OCI-LY1 (cell line): ENCODE measurements at regions not wholly inside any gene's neighbourhood (a gene's known extent, or its start where the extent isn't known, plus 50 kb on each side); places are given as distances from the start of the nearest gene placed in this dataset.

ENCODE experiments used
- H2AFZ ChIP-seq: fragments of 200-600 bp; sonication (generic), shearing (Covaris generic); 2 replicates; pipeline ENCODE4 v1.6.0; 2014; ENCODE audit warnings: antibody characterized with exemption, mild to moderate bottlenecking, low read length
- H3F3A ChIP-seq: fragments of 200-600 bp; sonication (generic), shearing (Covaris generic); 2 replicates; pipeline ENCODE4 v1.6.0; 2014; ENCODE audit warnings: mild to moderate bottlenecking, antibody characterized with exemption, low read length, moderate library complexity; ENCODE audit not compliant: insufficient read depth
- H3K27ac ChIP-seq: fragments of 200-600 bp; sonication (generic); 2 replicates; pipeline ENCODE4 v1.5.1; 2014; ENCODE audit warnings: low read length, mixed run types, mild to moderate bottlenecking, low read depth; ENCODE audit not compliant: poor library complexity, severe bottlenecking
- H3K27me3 ChIP-seq: fragments of 200-600 bp; sonication (generic); 2 replicates; pipeline ENCODE4 v1.6.0; 2014; ENCODE audit warnings: antibody characterized with exemption, mild to moderate bottlenecking, low read length, moderate library complexity; ENCODE audit not compliant: insufficient read depth
- H3K36me3 ChIP-seq: fragments of 200-600 bp; sonication (generic); 2 replicates; pipeline ENCODE4 v1.6.1; 2014; ENCODE audit warnings: mild to moderate bottlenecking, antibody characterized with exemption, low read length, moderate library complexity, mixed read lengths; ENCODE audit not compliant: insufficient read depth
- H3K4me1 ChIP-seq: fragments of 200-600 bp; sonication (generic); 2 replicates; pipeline ENCODE4 v1.5.1; 2014; ENCODE audit warnings: mild to moderate bottlenecking, low read length, moderate library complexity; ENCODE audit not compliant: insufficient read depth, severe bottlenecking
- H3K4me2 ChIP-seq: fragments of 200-600 bp; sonication (generic), shearing (Covaris generic); 2 replicates; pipeline ENCODE4 v1.6.1; 2014; ENCODE audit warnings: low read length
- H3K4me3 ChIP-seq: fragments of 200-600 bp; sonication (generic); 2 replicates; pipeline ENCODE4 v1.5.1; 2014; ENCODE audit warnings: low read length, low read depth, mild to moderate bottlenecking, mixed read lengths; ENCODE audit not compliant: poor library complexity, severe bottlenecking
- H3K79me2 ChIP-seq: fragments of 200-600 bp; shearing (Covaris generic); 2 replicates; pipeline ENCODE4 v1.6.1; 2016; ENCODE audit warnings: mixed run types, low read length, mixed read lengths; ENCODE audit not compliant: insufficient read depth
- H3K9ac ChIP-seq: fragments of 200-600 bp; sonication (generic), shearing (Covaris generic); 2 replicates; pipeline ENCODE4 v1.6.1; 2014; ENCODE audit warnings: mild to moderate bottlenecking, low read length, mixed read lengths
- H3K9me2 ChIP-seq: fragments of 200-600 bp; sonication (generic), shearing (Covaris generic); 2 replicates; pipeline ENCODE4 v1.6.1; 2014; ENCODE audit warnings: low read depth, mild to moderate bottlenecking, low read length, mixed read lengths
- H3K9me3 ChIP-seq: fragments of 200-600 bp; shearing (Covaris generic); 2 replicates; pipeline ENCODE4 v1.6.1; 2014; ENCODE audit warnings: low read length, mixed read lengths
- H4K20me1 ChIP-seq: fragments of 200-600 bp; sonication (generic), shearing (Covaris generic); 2 replicates; pipeline ENCODE4 v1.6.0; 2016; ENCODE audit warnings: mild to moderate bottlenecking, low read length; ENCODE audit not compliant: insufficient read depth
- EZH2 ChIP-seq: fragments of 200-600 bp; sonication (generic), shearing (Covaris generic); IDR thresholded peaks from 2 replicates; pipeline ENCODE4 v1.8.0; 2017; ENCODE audit warnings: borderline replicate concordance, mixed run types, mild to moderate bottlenecking, antibody characterized with exemption, low read length, moderate library complexity, mixed read lengths
- TF ChIP-seq, protein P1 (sequence below): fragments of 200-600 bp; sonication (generic), shearing (Covaris generic); IDR thresholded peaks from 2 replicates; pipeline ENCODE4 v1.5.1; 2017; ENCODE audit warnings: mild to moderate bottlenecking, antibody characterized with exemption, low read length, moderate library complexity, mixed read lengths

GRCh38 chr10:21388589-21388988 is 136.9 kb downstream of the SKIDA1 start:
- Histone ChIP-seq H2AFZ (no peak overlapping the region), H3K9me3 (no peaks in the 10 kb centered on the region), H3K27ac (no peak overlapping the region), H3K9me2 (no peaks in the 10 kb centered on the region), H3K79me2 (no peaks in the 10 kb centered on the region), H3K4me1 (no peaks in the 10 kb centered on the region), H4K20me1 (no peaks in the 10 kb centered on the region), H3K36me3 (no peaks in the 10 kb centered on the region), H3K4me3 (no peak overlapping the region), H3F3A (no peaks in the 10 kb centered on the region), H3K27me3 (no peaks in the 10 kb centered on the region), H3K4me2 (no peak overlapping the region), H3K9ac (no peak overlapping the region)
- no peak for TF ChIP-seq EZH2
- TF ChIP-seq, protein P1, sequence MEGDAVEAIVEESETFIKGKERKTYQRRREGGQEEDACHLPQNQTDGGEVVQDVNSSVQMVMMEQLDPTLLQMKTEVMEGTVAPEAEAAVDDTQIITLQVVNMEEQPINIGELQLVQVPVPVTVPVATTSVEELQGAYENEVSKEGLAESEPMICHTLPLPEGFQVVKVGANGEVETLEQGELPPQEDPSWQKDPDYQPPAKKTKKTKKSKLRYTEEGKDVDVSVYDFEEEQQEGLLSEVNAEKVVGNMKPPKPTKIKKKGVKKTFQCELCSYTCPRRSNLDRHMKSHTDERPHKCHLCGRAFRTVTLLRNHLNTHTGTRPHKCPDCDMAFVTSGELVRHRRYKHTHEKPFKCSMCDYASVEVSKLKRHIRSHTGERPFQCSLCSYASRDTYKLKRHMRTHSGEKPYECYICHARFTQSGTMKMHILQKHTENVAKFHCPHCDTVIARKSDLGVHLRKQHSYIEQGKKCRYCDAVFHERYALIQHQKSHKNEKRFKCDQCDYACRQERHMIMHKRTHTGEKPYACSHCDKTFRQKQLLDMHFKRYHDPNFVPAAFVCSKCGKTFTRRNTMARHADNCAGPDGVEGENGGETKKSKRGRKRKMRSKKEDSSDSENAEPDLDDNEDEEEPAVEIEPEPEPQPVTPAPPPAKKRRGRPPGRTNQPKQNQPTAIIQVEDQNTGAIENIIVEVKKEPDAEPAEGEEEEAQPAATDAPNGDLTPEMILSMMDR = no peak

DNA sequence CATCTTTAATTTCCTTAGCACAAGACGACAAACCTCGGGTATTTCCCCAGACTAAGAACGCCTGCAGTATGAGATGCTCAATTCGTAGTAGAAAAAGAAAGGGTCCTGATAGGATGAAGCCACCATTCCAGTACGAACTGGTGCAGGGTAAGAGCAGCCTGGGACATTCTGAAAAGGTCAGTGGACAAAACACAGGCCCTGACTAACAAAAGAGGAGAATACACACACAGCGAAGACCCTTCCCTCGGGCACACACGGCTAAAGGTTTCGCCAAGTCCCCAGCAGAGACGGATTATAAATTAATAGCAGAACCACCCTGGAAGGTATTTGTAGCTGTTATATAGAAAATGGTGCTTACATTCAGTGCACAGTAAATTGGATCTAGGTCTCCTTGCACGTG is 137.6 kb downstream of the SKIDA1 start:
- Histone ChIP-seq H3K36me3 (no peaks in the 10 kb centered on the region), H3K9me2 (no peaks in the 10 kb centered on the region), H3K4me3 (no peak overlapping the region), H3K9me3 (no peaks in the 10 kb centered on the region), H3K4me1 (no peaks in the 10 kb centered on the region), H3F3A (no peaks in the 10 kb centered on the region), H4K20me1 (no peaks in the 10 kb centered on the region), H3K27ac (no peak overlapping the region), H2AFZ (no peak overlapping the region), H3K4me2 (no peak overlapping the region), H3K9ac (no peak overlapping the region), H3K79me2 (no peaks in the 10 kb centered on the region), H3K27me3 (no peaks in the 10 kb centered on the region)
- TF ChIP-seq EZH2 = no peak
- TF ChIP-seq, protein P1 = no peak

- Histone ChIP-seq H3K27me3 (no peaks in the 10 kb centered on the region), H2AFZ (no peak overlapping the region), H3K27ac (no peak overlapping the region), H3K36me3 (no peaks in the 10 kb centered on the region), H3K79me2 (no peaks in the 10 kb centered on the region), H3K4me1 (no peaks in the 10 kb centered on the region), H3F3A (no peaks in the 10 kb centered on the region), H3K9me2 (no peaks in the 10 kb centered on the region), H4K20me1 (no peaks in the 10 kb centered on the region), H3K9me3 (no peaks in the 10 kb centered on the region), H3K9ac (no peak overlapping the region), H3K4me3 (no peak overlapping the region), H3K4me2 (no peak overlapping the region)
- no peak for TF ChIP-seq EZH2
- TF ChIP-seq, protein P1 = no peak
These were observed 139.4 kb downstream of the SKIDA1 start for GRCh38 chr10:21385996-21386585.
